NAMALWA (cell line): ENCODE measurements at regions not wholly inside any gene's neighbourhood (a gene's known extent, or its start where the extent isn't known, plus 50 kb on each side); places are given as distances from the start of the nearest gene placed in this dataset.

ENCODE experiments used
- DNase-seq: peaks from one replicate; pipeline ENCODE4 v3.0.0-alpha.2; 2015; ENCODE audit warnings: low spot score

DNA sequence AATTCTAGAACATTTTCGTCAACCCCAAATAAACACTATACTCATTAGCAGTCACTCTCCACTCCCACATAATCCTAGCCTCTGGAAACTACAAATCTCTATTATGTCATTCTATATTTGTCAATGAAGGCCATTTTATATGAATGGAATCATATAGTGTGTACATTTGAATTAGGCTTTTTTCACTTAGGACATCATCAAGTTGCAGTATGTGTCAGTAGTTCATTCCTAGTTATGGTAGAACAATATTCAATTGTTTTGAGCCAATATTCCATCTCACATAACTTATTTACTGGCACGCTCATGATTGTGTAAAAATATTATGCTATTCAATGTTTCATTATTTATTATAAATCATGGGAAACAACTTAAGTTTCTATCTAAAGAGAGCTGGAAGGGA lies 1610.4 kb upstream of the MIR17HG start:
- no peak for DNase-seq

DNA sequence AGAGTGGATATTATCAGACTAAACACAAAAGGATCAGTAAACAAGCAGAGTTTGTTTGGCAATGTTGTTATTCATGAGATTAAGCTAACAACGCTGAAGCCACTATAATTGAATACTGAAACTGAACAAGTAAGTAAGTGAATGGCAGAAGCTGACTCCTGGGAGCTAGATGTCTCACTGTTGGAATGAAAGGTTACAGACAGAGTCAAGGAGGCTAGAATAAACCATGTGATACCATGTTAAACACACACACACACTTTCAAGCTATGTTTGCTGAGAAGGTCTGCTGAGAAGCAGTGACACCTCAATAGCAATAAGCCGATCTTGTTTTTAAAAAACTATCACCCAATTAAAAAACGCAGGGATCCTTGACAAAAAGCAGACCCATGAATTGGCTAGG lies 1609.4 kb upstream of the MIR17HG start:
- DNase-seq = no peak

DNA sequence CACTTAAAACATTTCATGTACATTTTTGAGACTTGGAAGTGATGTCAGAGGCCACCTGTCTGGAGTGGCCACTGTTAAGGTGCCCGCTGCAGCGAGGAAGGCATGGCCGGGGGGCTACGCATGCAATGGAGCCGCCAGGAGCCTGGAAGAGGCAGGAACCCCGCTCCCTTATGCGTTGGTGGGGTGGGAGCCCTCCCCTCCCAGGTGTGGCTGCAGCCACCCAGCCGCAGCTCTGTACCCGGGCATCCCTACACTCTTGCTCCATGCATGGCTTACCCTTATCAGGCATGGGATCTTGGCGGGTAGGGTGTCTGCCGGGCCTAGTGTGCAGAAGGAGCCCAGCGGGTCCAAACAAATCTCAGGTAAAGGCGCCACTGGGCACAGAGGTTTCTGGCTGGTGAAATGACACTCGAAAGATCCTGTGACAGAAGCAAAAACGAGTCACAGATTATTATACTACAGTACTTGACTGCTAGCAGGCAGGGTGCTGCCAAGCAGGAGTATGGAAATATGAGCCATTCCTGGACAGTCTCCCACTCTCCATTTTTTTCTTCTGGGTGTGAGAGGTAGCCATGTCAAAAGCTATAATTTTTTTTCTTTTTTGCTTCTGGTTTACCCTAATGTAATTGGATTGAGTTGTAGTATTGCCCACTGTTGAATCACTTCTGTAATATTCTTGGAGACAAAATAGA lies 1606.3 kb upstream of the MIR17HG start:
- DNase-seq = no peak

DNA sequence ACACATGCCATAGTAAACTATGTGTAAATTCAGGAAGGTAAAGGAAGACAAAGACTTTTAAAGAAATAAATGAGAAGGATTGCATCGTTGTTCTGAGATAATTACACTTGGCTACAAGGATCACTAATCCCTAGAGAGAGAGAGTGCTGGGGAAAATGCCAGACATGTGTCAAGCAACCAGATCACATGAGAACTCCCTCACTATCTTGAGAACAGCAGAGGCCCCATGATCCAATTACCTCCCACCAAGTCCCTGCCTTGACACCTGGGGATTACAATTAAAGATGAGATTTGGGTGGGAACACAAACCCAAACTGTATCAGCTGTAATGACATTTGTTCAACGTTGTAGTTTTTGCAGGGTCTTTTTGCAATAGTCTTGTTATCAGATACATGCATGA lies 1600.9 kb upstream of the MIR17HG start:
- DNase-seq = no peak

DNA sequence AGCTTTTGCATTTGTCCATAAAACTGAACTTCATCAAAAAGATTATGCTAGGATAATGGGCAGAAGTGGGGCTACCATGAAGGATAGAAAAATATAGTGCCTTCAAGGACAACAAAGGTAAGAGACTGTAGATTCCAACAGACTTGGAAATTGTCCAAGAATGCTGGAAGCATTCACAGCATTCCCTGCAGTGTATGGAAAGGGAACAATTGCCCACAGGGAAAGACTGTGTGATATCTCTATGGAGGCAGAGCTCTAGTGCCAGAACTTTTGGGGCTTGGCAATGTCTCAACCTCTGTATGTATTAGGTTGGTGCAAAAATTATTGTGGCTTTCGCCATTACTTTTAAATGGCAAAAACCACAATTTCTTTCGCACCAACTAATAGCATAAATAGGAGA lies 1598.8 kb upstream of the MIR17HG start:
- no peak for DNase-seq

DNA sequence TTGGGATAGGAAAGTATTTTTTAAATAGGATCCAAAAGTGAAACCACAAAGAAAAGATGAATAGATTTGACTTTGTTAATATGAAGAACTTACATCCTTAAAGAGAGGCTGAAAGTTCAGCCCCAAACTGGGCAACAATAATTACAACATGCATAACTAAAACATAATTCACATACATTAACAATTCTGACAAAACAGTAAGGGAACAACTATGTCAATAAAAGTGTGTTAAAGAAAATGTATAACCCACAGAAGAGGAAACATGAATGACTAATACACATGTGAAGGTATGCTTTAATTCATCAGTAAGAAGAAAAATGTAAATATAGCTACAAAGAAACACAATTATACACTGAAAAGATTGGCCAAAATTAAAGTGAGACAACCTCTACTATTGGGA lies 1597.6 kb upstream of the MIR17HG start:
- no peak for DNase-seq

DNA sequence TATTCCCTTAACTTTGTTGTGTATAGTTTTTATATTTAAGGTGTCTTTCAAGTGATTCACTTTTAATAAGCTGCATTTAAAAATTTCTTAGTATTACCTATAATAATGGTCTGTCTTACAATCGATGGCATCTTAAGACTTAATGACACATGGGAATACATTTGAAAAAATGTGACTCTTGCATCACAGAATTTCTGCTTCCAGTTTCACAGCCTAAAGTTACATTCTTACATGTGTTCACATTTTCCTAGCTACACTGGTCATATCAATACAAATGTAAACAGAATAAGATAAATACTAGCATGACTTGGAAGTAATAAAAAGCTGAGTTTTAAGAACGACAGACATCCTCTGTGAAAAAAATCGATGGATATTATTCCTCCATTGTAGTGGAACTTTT lies 1597.1 kb upstream of the MIR17HG start:
- DNase-seq = no peak

DNA sequence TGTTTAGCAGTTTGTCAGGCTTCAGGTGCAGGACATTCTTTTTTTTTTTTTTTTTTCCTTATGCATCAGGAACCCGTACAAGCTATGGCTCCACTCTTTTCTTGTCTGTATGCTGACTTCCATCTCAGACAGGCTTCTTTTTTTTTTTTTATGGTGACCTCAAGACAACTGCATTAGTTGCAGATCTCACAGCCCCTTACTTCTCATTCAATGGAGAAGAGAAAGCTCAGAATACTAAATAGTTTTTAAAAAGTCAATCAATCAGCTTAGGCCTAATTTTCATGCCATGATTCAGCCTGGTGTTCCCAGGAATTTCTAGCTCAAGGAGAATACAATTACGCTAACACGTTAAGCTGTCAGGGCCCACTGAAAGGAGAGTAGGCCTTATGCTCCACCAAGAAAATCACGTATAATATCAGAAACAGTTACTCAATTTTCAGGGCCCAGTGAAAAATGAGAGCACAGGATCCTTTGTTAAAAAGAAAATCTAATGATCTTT lies 1596.0 kb upstream of the MIR17HG start:
- DNase-seq = no peak

DNA sequence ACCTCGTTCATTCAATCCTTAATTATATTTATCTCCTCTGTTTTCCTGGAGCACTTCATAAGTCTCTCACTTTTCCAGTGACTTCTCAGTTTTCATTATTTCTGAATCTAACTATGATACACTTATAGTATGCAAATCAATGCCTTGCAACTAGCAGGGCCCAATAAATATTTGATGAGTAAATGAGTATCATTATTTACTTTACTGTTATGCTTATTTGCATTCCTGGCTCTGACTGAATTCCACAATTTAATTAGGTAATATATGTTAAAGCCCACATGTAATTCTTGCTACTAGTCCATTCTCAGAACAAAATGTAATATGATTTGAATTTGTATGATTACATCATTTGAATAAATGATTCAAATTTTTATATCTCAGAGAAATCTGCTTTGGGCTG lies 1595.1 kb upstream of the MIR17HG start:
- DNase-seq = no peak

DNA sequence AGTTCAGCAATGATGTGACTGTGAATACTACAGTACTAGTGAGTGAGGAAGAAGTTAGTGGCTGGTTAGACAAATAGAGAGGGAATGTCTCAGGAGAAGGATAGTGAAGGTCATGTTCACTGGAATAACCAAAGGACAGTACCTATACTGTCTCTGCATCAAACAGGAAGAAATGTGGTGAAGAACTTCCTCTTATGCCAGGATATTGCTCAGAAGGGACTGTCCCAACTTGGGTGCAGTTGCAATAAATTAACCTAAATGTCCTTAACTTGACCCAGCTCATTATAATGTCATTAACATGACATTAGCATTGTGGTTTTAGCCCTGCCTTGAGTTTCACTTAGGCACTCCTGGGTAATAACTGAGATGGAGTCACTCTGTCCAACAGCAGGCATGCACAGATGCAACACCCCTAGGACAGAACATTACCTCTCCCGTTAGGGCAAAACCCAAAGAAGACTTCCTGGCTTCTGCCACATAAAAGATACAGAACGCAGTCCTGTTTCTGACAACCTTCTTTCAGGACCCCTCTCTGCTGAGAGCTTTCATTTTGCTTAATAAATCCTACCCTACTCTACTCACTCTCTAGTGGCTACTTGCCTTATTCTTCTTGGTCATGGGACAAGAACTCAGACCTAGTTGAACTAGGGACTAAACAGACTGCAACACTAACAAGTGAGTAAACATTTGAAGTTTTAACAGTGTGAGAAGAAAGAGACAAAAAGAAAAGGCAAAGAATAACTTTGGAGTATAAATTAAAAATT lies 1591.6 kb upstream of the MIR17HG start:
- DNase-seq = peak; percentile 39

DNA sequence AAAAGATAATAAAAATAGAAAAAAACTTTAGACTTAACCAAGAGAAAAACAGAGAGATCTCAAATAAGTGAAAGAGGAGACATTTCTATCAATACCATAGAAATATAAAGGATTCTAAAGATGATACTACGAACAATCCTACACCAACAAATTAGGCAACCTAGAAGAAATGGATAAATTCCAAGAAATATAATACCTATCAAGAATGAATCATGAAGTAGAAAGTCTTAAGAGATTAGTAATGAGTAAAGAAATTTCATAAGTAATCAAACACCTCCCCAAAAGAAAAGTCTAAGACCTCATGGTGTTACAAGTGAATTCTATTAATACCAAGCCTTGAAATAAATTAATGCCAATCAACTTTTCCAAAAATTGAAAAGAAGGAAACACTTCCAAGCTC lies 1584.5 kb upstream of the MIR17HG start:
- no peak for DNase-seq

DNA sequence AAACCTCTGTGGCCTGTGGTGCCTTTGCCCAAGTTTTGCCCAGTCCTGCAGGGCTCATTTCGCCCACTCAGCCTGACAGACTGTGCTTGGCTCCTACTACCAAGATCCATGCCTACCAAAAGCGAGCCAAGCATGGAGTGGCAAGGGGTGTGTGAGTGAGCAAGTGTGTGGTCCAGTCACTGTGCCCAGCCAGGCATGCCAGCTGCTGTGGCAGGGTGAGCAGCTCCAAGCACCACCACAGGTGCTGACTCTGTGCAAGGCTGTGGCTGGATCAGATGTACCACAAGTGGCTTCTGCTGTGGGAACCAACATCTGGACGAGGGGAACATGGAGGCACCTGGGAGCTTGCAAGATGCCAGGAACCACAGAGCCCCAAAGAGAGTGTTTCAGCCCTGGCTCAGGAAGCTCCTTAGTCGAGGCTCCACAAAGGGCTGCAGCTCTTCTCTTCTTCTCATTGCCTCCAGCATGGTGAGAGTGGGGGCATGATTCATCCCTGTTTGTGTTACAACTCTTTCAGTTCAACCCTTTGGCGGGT lies 1564.2 kb upstream of the MIR17HG start:
- no peak for DNase-seq

DNA sequence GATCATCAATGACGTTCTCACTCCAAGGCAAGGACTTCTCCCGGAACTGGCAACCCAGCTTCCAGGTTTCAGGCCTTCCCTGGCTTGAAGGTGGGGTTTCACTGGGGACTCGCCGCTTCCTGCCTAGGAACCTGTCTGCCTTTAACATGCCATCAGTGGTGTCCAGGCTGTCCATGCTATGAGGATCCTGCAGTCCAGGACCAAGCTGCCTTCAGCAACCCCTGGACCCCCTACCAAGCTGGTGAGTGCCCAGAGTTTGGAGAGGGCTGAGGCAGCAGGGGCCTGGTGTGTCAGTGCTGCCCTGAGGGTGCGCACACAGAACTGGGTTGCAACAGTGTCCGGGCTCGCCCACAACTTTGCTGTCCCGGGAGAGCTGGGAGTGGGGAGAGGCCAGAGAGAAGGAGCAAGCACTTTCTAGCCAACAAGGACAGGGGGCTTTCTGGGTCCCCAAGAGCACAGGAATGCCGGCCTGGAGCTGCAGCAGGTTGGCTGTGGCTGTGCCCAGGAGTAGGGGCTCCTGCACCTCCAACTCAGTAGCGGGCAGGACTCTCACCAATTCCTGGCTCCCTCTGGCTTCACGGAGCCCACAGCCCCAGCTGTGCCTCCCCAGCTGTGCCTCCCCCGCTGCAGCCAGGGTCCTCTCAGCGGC lies 1563.2 kb upstream of the MIR17HG start:
- DNase-seq = no peak

DNA sequence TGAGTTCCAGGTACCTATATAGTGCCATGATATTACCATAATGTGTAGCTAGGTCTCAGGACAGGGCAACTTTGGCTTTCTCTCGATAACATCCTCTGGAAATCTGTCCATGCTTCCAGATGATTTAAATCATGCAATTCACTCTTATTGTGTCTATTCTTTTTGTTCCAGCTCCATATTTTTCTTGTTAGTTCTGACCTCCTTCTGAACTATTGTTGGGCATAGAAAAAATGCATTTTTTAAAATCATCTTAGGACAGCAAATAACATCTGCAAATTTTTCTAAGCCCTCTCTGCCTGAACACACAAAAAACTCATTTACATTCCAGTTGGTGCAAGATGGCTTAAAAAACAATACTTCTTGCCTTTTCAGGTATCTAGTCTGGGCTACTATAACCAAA lies 1561.0 kb upstream of the MIR17HG start:
- DNase-seq = no peak

DNA sequence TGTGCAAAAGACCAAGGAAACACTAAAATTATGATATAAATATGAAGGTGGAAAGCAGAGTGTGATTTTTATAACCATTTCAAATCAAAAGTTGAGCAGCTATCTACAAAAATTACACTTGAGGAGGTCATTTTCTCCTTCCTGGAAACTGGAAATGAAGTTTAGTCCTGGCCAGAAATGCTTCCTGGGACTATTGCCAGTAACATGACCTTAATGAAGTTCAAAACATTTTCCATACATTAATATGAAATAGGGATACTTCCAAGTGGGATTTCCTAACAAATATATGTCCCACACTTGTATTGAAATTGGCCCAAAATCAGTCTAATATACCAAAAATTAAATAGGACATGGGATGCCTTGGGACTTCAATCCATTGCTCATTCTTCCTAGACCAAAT lies 1556.8 kb upstream of the MIR17HG start:
- no peak for DNase-seq

DNA sequence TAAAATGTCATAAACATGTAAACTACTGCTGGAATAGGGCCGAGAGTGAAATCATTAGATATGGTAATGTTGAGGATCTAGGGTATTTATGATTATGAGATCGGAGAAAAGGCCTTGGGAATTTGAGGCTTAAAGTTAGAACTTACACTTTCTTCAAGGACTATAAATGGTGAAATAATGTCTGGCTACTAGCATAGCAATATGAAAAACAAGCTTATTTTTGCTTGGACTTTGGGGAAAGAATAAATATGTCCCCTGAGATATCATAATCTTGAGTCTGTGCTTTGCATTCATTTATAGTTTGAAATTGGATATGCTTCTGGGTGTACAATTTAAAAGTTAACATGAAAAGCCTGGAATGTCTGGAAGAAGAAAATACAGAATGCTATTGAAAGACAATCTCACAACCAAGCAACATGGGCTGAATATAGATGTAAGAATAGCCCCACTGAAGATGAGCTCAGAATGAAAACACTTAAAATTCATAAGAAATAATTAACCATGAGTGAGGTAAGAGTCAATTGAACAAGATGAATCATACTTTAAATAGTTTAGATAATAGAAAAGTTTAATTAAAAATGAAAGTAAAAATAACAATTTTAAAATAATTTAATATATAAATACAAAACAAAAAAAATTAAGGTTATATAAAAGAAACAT lies 1555.4 kb upstream of the MIR17HG start:
- DNase-seq = no peak

DNA sequence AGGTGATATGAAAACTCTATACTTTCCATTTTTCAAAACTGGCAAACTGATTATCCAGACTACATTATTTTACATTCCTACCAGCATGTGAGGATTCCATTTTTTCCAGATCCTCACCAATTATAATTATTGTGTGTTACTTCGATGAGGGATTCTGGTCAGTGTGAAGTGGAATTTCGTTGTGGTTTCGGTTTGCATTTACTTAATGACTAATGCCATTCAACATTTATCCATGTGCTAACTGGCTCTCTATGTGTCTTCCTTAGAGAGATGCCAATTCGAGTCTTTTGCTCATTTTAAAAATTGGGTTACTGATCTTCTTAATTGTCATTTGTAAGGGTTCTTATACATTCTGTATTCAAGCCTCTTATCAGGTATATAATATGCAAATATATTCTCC lies 1551.3 kb upstream of the MIR17HG start:
- DNase-seq = no peak

DNA sequence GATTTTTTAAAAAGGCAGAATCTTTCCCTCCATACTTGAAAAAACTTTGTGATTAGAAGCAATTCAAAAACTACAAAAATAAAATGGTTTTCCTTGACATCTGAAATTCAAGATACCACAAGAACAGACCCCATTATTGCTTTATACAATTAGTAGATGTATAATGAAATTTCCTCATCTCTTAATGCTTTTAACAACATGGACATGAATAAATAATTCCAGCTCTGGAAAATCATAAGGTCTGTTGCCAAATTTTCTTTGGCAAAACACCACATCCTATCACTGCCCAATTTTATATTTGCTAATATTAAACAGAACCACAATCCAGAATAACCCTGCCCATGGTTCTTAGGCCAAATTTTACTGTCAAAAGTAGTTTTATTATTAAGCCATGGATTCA lies 1543.6 kb upstream of the MIR17HG start:
- no peak for DNase-seq

DNA sequence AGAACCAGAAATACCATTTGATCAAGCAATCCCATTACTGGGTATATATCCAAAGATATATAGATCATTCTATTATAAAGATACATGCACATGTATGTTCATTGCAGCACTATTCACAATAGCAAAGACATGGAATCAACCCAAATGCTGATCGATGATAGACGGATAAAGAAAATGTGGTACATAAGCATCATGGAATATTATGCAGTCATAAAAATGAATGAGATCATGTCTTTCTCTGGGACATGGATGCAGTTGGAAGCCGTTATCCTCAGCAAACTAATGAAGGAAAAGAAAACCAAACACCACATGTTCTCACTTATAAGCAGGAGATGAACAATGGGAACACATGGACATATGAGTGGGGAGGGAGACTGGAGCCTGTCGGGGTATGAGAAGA lies 1540.9 kb upstream of the MIR17HG start:
- DNase-seq = no peak

DNA sequence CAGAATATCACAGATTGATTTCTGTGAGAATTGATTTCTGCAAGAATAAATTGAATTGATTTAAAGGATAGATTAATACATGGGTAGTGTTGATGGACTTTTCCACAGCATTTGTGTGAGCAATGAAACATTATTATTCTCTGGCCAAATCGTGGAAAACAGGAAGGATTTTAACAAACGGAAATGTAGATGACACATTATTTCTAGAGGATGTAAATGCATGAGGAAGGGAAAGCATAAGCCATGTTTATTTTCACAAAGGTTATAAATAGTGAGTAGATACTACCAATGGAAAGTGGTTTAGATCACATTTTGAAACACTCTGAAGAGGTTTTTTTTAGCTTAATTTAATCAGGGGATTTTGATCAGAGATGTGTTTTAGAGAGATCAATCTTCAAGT lies 1534.6 kb upstream of the MIR17HG start:
- DNase-seq = no peak

DNA sequence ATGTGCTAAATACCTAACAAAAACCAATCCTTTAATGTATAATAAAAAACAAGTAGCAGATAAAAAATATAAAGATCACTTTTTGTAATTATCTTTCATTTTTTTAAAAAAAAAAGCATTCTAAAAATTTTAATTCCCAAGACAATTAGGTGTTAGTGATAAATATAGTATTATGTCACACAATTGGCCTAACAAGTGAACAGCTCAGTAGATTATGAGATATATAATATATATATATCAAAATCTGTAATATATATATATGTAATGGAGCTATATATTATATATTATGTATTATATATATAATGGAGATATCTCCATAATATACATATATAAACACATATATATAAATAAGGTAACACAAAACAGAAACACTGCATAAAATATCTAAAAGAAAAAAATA lies 1531.1 kb upstream of the MIR17HG start:
- no peak for DNase-seq

DNA sequence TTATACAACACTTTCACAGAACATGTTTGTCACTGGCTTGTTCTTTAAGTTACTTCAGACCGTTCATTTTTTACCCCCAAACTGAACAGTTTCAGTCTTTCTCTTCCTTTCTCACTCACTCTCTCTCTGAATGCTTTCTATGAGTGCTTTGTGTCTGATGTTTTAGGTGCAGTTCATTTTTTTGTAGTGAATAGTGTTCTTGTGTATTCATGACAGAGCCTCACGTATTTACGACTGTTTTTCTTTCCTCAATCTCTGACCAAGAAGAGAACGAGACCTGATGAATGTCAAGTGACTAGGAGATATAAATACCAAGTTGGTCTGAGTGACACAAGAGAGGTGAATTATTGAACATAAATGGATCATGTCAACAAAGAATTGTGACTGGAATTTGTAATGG lies 1525.0 kb upstream of the MIR17HG start:
- no peak for DNase-seq
